Peyer's patch (tissue), 4 donors: ENCODE measurements at regions not wholly inside any gene's neighbourhood (a gene's known extent, or its start where the extent isn't known, plus 50 kb on each side); places are given as distances from the start of the nearest gene placed in this dataset.

Experiments
- DNase-seq, 3 donors: peaks; one replicate each; pipeline ENCODE4 v3.0.0-alpha.2; 2017 to 2019
- H3K27ac ChIP-seq, 4 donors: fragments of 200-600 bp; sonication (generic); one replicate each; pipeline ENCODE4 v1.5.1; 2016 to 2019
- H3K27me3 ChIP-seq, 2 donors: fragments of 200-600 bp; sonication (generic); one replicate each; pipeline ENCODE4 v1.5.1; 2019
- H3K36me3 ChIP-seq, 3 donors: fragments of 200-600 bp; sonication (generic); one replicate each; pipeline ENCODE4 v1.5.1; 2016 to 2019
- H3K4me1 ChIP-seq, 4 donors: fragments of 200-600 bp; sonication (generic); one replicate each; pipeline ENCODE4 v1.5.1; 2016 to 2019
- H3K4me3 ChIP-seq, 4 donors: fragments of 200-600 bp; sonication (generic); 1 replicate in 3 of 4; 2 replicates in 1 of 4; pipeline ENCODE4 v1.5.1; 2016 to 2019; ENCODE audit warnings: mild to moderate bottlenecking in 1 of 4
- H3K9me3 ChIP-seq, 4 donors: fragments of 200-600 bp; sonication (generic); one replicate each; pipeline ENCODE4 v1.5.1; 2016 to 2019; ENCODE audit warnings: mild to moderate bottlenecking in 1 of 4
- POLR2A ChIP-seq, 2 donors: fragments of 450-650 bp; IDR thresholded peaks; one replicate each; pipeline ENCODE4 v1.5.1; 2017; ENCODE audit warnings: antibody characterized with exemption in 2 of 2, mild to moderate bottlenecking in 2 of 2, moderate library complexity in 2 of 2
- TF ChIP-seq, protein P1 (sequence below), 6 experiments: fragments of 450-650 bp in 4 of 6; fragments of 200-600 bp in 2 of 6; sonication (generic) in 1 of 6; IDR thresholded peaks; one replicate each; pipeline ENCODE4 v1.5.1; 2017 to 2019; ENCODE audit warnings: antibody characterized with exemption in 6 of 6, mild to moderate bottlenecking in 3 of 6, moderate library complexity in 1 of 6

DNA sequence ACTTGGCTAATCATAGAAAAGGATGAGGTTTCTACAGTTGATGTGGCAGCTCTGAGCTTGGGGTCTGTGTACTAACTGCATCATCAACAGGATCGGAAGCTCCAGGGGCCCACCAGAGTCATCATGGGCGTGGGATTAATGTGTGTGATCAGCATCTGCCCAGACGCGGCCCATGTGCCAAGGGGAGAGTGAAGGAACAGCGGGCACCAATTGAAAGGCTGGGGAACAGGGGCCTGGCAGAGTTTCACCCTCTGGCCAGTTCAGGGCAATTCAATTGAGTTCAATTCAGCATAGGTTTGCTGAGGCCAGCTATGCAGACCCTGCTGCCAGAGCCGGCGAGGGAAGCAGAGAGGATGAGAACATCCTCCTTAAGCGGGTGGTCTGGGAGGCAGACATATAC lies 260.0 kb upstream of the AJAP1 start:
- no peak overlapping the region for H3K4me3 ChIP-seq
- no peak for TF ChIP-seq POLR2A (IDR thresholded peaks at IDR 0.05)
- TF ChIP-seq, protein P1, sequence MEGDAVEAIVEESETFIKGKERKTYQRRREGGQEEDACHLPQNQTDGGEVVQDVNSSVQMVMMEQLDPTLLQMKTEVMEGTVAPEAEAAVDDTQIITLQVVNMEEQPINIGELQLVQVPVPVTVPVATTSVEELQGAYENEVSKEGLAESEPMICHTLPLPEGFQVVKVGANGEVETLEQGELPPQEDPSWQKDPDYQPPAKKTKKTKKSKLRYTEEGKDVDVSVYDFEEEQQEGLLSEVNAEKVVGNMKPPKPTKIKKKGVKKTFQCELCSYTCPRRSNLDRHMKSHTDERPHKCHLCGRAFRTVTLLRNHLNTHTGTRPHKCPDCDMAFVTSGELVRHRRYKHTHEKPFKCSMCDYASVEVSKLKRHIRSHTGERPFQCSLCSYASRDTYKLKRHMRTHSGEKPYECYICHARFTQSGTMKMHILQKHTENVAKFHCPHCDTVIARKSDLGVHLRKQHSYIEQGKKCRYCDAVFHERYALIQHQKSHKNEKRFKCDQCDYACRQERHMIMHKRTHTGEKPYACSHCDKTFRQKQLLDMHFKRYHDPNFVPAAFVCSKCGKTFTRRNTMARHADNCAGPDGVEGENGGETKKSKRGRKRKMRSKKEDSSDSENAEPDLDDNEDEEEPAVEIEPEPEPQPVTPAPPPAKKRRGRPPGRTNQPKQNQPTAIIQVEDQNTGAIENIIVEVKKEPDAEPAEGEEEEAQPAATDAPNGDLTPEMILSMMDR (IDR thresholded peaks at IDR 0.05), result no peak
- DNase-seq, result no peak

DNA sequence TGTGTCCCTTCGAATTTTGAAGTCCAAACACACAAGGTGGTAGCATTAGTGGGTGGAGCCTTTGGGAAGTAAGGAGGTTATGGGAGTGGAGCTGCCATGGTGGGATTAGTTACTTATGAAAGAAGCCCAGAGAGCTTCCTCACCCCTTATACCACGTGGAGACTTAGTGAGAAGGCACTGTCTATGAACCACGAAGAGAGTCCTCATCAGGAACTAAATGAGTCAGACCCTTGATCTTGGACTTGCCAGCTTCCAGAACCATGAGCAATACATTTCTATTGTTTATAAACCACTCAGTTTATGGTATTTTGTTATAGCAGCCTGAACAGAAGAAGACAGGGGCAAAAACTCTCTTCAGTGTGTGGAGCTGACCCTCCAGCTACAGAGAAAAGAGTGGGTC lies 259.3 kb upstream of the AJAP1 start:
- H3K4me1 ChIP-seq, result no peaks in the 10 kb centered on the region
- no peaks in the 10 kb centered on the region for H3K27me3 ChIP-seq
- no peak overlapping the region for H3K4me3 ChIP-seq
- H3K9me3 ChIP-seq, result no peaks in the 10 kb centered on the region
- no peak overlapping the region for H3K27ac ChIP-seq
- no peaks in the 10 kb centered on the region for H3K36me3 ChIP-seq
- DNase-seq, result no peak
- no peak for TF ChIP-seq POLR2A (IDR thresholded peaks at IDR 0.05)
- TF ChIP-seq, protein P1 (IDR thresholded peaks at IDR 0.05), result no peak

More for the DNA sequence above, 260.0 kb upstream of the AJAP1 start:
- no peaks in the 10 kb centered on the region for H3K4me1 ChIP-seq
- H3K36me3 ChIP-seq, result no peaks in the 10 kb centered on the region
- H3K9me3 ChIP-seq, result no peaks in the 10 kb centered on the region
- H3K27me3 ChIP-seq, result no peaks in the 10 kb centered on the region
- no peak overlapping the region for H3K27ac ChIP-seq

DNA sequence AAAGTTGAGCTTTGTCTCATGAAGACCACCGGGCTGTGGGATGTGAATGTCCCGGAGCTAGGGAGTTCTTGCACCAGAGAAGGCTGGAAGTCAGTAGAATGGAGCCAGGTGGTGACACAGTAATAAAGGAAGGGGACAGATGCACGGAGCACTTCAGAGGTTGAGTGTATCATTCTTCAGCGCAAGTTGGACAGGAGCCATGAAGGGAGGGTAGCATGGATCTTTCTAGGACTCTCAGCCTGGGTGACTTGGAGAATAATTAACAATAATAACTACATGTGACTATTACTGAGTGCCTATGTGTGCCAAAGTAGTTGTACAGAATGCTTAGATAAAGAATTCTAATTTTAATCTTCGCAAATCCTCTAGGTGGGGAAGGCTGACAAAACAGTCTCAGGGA lies 258.7 kb upstream of the AJAP1 start:
- H3K4me1 ChIP-seq, result no peaks in the 10 kb centered on the region
- no peak for TF ChIP-seq POLR2A (IDR thresholded peaks at IDR 0.05)
- TF ChIP-seq, protein P1 (IDR thresholded peaks at IDR 0.05), result no peak
- H3K27me3 ChIP-seq, result no peaks in the 10 kb centered on the region
- H3K9me3 ChIP-seq, result no peaks in the 10 kb centered on the region
- H3K36me3 ChIP-seq, result no peaks in the 10 kb centered on the region
- no peak overlapping the region for H3K4me3 ChIP-seq
- no peak for DNase-seq
- no peak overlapping the region for H3K27ac ChIP-seq

DNA sequence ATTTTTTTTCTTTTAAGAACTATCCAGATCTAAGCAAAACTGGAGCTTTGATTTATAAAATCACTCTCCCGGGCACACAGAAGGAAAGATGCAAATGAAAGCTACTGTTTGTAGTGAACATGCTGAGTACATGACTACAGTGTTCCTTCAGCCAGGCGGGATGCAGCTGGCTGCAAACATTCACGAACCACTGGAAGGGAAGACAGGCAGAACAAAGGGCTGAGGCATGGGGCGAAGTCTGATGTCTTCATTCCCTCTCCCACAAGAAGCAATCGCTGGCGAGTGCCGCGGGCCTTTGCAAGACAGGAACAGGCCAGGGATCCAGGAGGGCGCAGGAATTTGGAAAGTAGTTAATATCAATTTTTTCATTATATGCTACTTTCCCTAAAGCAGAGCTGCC lies 257.9 kb upstream of the AJAP1 start:
- H3K9me3 ChIP-seq, result no peaks in the 10 kb centered on the region
- DNase-seq, result no peak
- H3K27ac ChIP-seq, result no peak overlapping the region
- H3K27me3 ChIP-seq, result no peaks in the 10 kb centered on the region
- H3K36me3 ChIP-seq, result no peaks in the 10 kb centered on the region
- H3K4me1 ChIP-seq, result no peaks in the 10 kb centered on the region
- no peak overlapping the region for H3K4me3 ChIP-seq
- TF ChIP-seq, protein P1 (IDR thresholded peaks at IDR 0.05), result no peak
- no peak for TF ChIP-seq POLR2A (IDR thresholded peaks at IDR 0.05)

DNA sequence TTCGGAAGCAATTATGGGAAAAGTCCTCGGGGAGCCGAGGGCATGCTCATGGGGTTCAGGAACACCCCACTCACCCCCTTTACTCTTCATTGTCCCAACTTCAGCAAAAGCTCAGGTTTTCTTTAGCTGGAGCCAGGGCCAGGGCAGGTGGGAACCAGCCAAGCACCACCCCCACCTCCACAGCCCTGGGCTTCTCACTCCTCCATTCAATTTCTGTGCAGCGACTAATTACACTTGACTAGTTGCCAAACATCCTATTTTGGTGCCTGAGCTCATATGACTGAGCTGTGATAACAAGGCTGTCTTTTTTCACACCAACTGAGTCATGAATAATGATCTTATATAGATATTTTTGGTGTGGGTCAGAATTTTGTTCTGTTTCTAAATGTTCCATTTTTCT lies 257.2 kb upstream of the AJAP1 start:
- no peaks in the 10 kb centered on the region for H3K36me3 ChIP-seq
- no peaks in the 10 kb centered on the region for H3K4me1 ChIP-seq
- DNase-seq, result no peak
- H3K9me3 ChIP-seq, result no peaks in the 10 kb centered on the region
- no peak overlapping the region for H3K4me3 ChIP-seq
- H3K27ac ChIP-seq, result no peak overlapping the region
- TF ChIP-seq, protein P1 (IDR thresholded peaks at IDR 0.05), result no peak
- no peak for TF ChIP-seq POLR2A (IDR thresholded peaks at IDR 0.05)
- H3K27me3 ChIP-seq, result no peaks in the 10 kb centered on the region

DNA sequence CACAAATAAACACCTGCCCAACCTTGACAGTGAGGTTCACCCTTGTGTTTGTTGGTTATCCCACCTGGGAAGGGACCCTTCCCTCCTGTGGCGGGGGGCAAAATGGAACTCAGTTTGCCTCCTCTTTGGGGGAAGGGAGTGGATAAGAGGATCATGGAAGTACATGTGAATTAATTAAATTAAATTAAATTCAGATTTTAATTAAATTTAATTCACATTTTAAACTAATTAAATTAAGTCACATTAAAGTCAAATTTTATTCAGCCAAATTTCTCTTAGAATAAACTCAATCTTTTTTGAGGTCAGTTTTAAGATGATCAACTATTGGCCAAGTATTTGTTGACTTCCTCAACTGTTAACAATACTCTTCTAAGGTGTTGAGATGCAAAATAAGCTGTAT lies 252.4 kb upstream of the AJAP1 start:
- TF ChIP-seq, protein P1 (IDR thresholded peaks at IDR 0.05), result no peak
- no peak for TF ChIP-seq POLR2A (IDR thresholded peaks at IDR 0.05)
- no peak overlapping the region for H3K27ac ChIP-seq
- DNase-seq, result no peak
- H3K36me3 ChIP-seq, result no peaks in the 10 kb centered on the region
- no peaks in the 10 kb centered on the region for H3K27me3 ChIP-seq
- no peaks in the 10 kb centered on the region for H3K9me3 ChIP-seq
- no peaks in the 10 kb centered on the region for H3K4me1 ChIP-seq
- no peak overlapping the region for H3K4me3 ChIP-seq
